ENCODE measurements at regions not wholly inside any gene's neighbourhood (a gene's known extent, or its start where the extent isn't known, plus 50 kb on each side); places are given as distances from the start of the nearest gene placed in this dataset.

- WGBS (ENCODE audit: low lambda C conversion rate) = 0% methylated on average over 1 of the region's 2 CpGs
- no peak overlapping the region for H3K9ac ChIP-seq (ENCODE audit: insufficient read depth, low read depth, low read length)
- no peak overlapping the region for H3K27ac ChIP-seq (ENCODE audit: extremely low read length, insufficient read depth, low read length)
- no peaks in the 10 kb centered on the region for H3K36me3 ChIP-seq (replicated peaks in 1 of 2; ENCODE audit: control insufficient read depth in 1 of 2, insufficient read depth in 2 of 2, low read length in 2 of 2)
- H3K9me3 ChIP-seq (ENCODE audit: low read length) = no peaks in the 10 kb centered on the region
- no TSS peak for BruUV-seq (replicated peaks)
- POLR2A ChIA-PET = no interaction called here
- ATAC-seq = no peak
- no peaks in the 10 kb centered on the region for H3K4me1 ChIP-seq (ENCODE audit: insufficient read depth, low read length)
- intact Hi-C loops (cut with micrococcal nuclease; ENCODE audit: unreplicated experiment) (no loop called here), in situ Hi-C loops (cut with HindIII; ENCODE audit: extremely low pct_ligation_motif_present, low pct_unique_long_range_greater_than_20kb) (no loop called here)
- no peak for DNase-seq (ENCODE audit: low spot score)
- H3K27me3 ChIP-seq (ENCODE audit: control insufficient read depth in 1 of 2, insufficient read depth in 2 of 2, low read length in 2 of 2) = no peaks in the 10 kb centered on the region; a peak in 1 of 5 replicates
- H4K20me1 ChIP-seq (ENCODE audit: insufficient read depth, low read length) = no peaks in the 10 kb centered on the region
- no peak overlapping the region for H3K4me3 ChIP-seq (replicated peaks in 1 of 3; ENCODE audit: insufficient read depth in 1 of 3, low read depth in 2 of 3, low read length in 3 of 3)
- H3K79me2 ChIP-seq (ENCODE audit: insufficient read depth, low read length) = no peaks in the 10 kb centered on the region
- FAIRE-seq = no peak
- H3K4me2 ChIP-seq (ENCODE audit: low read depth, low read length) = no peak overlapping the region
- no peak overlapping the region for H2AFZ ChIP-seq (ENCODE audit: low read length)
- CTCF ChIA-PET (ENCODE audit: low intra/inter-chr PET ratio, low total read pairs) = no interaction called here
- no peak for TF ChIP-seq MATR3 (CRISPR knock-in tag; IDR thresholded peaks at IDR 0.05)
- TF ChIP-seq ASH2L (IDR thresholded peaks at IDR 0.05; ENCODE audit: insufficient read length, low read depth, low read length) = no peak
- TF ChIP-seq ZGPAT (CRISPR knock-in tag; IDR thresholded peaks at IDR 0.05) = no peak
- no peak for TF ChIP-seq MYNN (CRISPR knock-in tag; IDR thresholded peaks at IDR 0.05; ENCODE audit: low read depth)
- TF ChIP-seq KDM3A (CRISPR knock-in tag; IDR thresholded peaks at IDR 0.05; ENCODE audit: low read depth) = no peak
- no peak for TF ChIP-seq ZNF143 (CRISPR knock-in tag; IDR thresholded peaks at IDR 0.05)
- TF ChIP-seq ARID5B (CRISPR knock-in tag; IDR thresholded peaks at IDR 0.05) = no peak
- no peak for TF ChIP-seq HOXA3 (CRISPR knock-in tag; IDR thresholded peaks at IDR 0.05)
- no peak for TF ChIP-seq MNT (IDR thresholded peaks at IDR 0.05)
- no peak for TF ChIP-seq TFDP1 (CRISPR knock-in tag; IDR thresholded peaks at IDR 0.05; ENCODE audit: borderline replicate concordance)
- no peak for TF ChIP-seq ZKSCAN5 (CRISPR knock-in tag; IDR thresholded peaks at IDR 0.05)
- no peak for TF ChIP-seq LCORL (IDR thresholded peaks at IDR 0.05)
- TF ChIP-seq LCORL (CRISPR knock-in tag; IDR thresholded peaks at IDR 0.05) = no peak
- TF ChIP-seq MIXL1 (CRISPR knock-in tag; IDR thresholded peaks at IDR 0.05) = no peak
- TF ChIP-seq ATAD3A (CRISPR knock-in tag; IDR thresholded peaks at IDR 0.05) = no peak
- TF ChIP-seq ZNF12 (CRISPR knock-in tag; IDR thresholded peaks at IDR 0.05) = no peak
- TF ChIP-seq ZNF383 (CRISPR knock-in tag; IDR thresholded peaks at IDR 0.05; ENCODE audit: borderline replicate concordance) = no peak
- no peak for TF ChIP-seq SIX1 (CRISPR knock-in tag; IDR thresholded peaks at IDR 0.05; ENCODE audit: borderline replicate concordance)
- no peak for TF ChIP-seq CAMTA2 (CRISPR knock-in tag; IDR thresholded peaks at IDR 0.05; ENCODE audit: borderline replicate concordance)
- no peak for TF ChIP-seq JUNB (CRISPR knock-in tag; IDR thresholded peaks at IDR 0.05; ENCODE audit: borderline replicate concordance)
These were observed 320.0 kb downstream of the PRDM2 start for GRCh38 chr1:14020006-14020405.
